HEK293 (cell line): ENCODE measurements at regions not wholly inside any gene's neighbourhood (a gene's known extent, or its start where the extent isn't known, plus 50 kb on each side); places are given as distances from the start of the nearest gene placed in this dataset.

Source experiments
- CTCF ChIP-seq: fragments of 450-650 bp; formaldehyde crosslinking; IDR thresholded peaks from 2 replicates; pipeline ENCODE4 v1.5.1; 2016; ENCODE audit warnings: missing biosample characterization, missing genetic modification characterization
- REST ChIP-seq: fragments of 450-650 bp; formaldehyde crosslinking; IDR thresholded peaks from 2 replicates; pipeline ENCODE4 v1.5.1; 2016; ENCODE audit warnings: missing biosample characterization, missing genetic modification characterization
- SETDB1 ChIP-seq: IDR thresholded peaks from one replicate; pipeline ENCODE4 v1.6.1; 2017; ENCODE audit warnings: mild to moderate bottlenecking, low read length, moderate library complexity, mixed read lengths; ENCODE audit not compliant: insufficient read length
- ZBTB20 ChIP-seq: fragments of 450-650 bp; formaldehyde crosslinking; IDR thresholded peaks from 2 replicates; pipeline ENCODE4 v1.5.1; 2016; ENCODE audit warnings: missing biosample characterization, missing genetic modification characterization
- ZBTB49 ChIP-seq: fragments of 450-650 bp; formaldehyde crosslinking; IDR thresholded peaks from 2 replicates; pipeline ENCODE4 v1.5.1; 2016; ENCODE audit warnings: missing biosample characterization, missing genetic modification characterization, low read depth
- ZBTB7A ChIP-seq: fragments of 450-650 bp; formaldehyde crosslinking; IDR thresholded peaks from 2 replicates; pipeline ENCODE4 v1.5.1; 2016; ENCODE audit warnings: low read depth, missing biosample characterization, missing genetic modification characterization
- ZNF449 ChIP-seq: fragments of 450-650 bp; formaldehyde crosslinking; IDR thresholded peaks from 2 replicates; pipeline ENCODE4 v1.5.1; 2017; ENCODE audit warnings: missing biosample characterization, mild to moderate bottlenecking, missing genetic modification characterization, moderate library complexity
- ZNF48 ChIP-seq: fragments of 450-650 bp; formaldehyde crosslinking; IDR thresholded peaks from 2 replicates; pipeline ENCODE4 v1.5.1; 2016; ENCODE audit warnings: missing biosample characterization, missing genetic modification characterization
- ZNF488 ChIP-seq: fragments of 450-650 bp; formaldehyde crosslinking; IDR thresholded peaks from 2 replicates; pipeline ENCODE4 v1.5.1; 2016; ENCODE audit warnings: missing biosample characterization, missing genetic modification characterization
- ZNF558 ChIP-seq: fragments of 450-650 bp; formaldehyde crosslinking; IDR thresholded peaks from 2 replicates; pipeline ENCODE4 v1.5.1; 2016; ENCODE audit warnings: missing biosample characterization, missing genetic modification characterization
- ZNF580 ChIP-seq: fragments of 450-650 bp; formaldehyde crosslinking; IDR thresholded peaks from 2 replicates; pipeline ENCODE4 v1.5.1; 2016; ENCODE audit warnings: missing biosample characterization, missing genetic modification characterization
- ZNF76 ChIP-seq: fragments of 450-650 bp; formaldehyde crosslinking; IDR thresholded peaks from 2 replicates; pipeline ENCODE4; 2016; ENCODE audit warnings: low read depth, missing biosample characterization, missing genetic modification characterization, borderline replicate concordance
- ZSCAN5A ChIP-seq: fragments of 450-650 bp; formaldehyde crosslinking; IDR thresholded peaks from 2 replicates; pipeline ENCODE4 v1.5.1; 2016; ENCODE audit warnings: missing biosample characterization, missing genetic modification characterization

GRCh38 chr3:117990627-117991026, 1044.0 kb downstream of the IGSF11 start:
- TF ChIP-seq ZNF580 (tag by site-specific recombination) (no peak), ZNF488 (tag by site-specific recombination) (no peak), ZBTB20 (tag by site-specific recombination) (no peak), ZNF449 (tag by site-specific recombination) (no peak), REST (tag by site-specific recombination) (no peak), ZNF48 (no peak), ZNF76 (tag by site-specific recombination) (no peak), ZBTB49 (tag by site-specific recombination) (no peak), SETDB1 (no peak), CTCF (tag by site-specific recombination) (no peak), ZBTB7A (tag by site-specific recombination) (no peak), ZNF558 (tag by site-specific recombination) (no peak), ZSCAN5A (tag by site-specific recombination) (no peak)
